GM12865 (cell line): ENCODE measurements at regions not wholly inside any gene's neighbourhood (a gene's known extent, or its start where the extent isn't known, plus 50 kb on each side); places are given as distances from the start of the nearest gene placed in this dataset.

Source experiments
- DNase-seq: peaks from one replicate; pipeline ENCODE4 v3.0.0; 2010; ENCODE audit warnings: low read depth
- H3K4me3 ChIP-seq: 2 replicates; pipeline ENCODE4 v1.5.1; 2011; ENCODE audit warnings: mild to moderate bottlenecking, low read depth, low read length, control low read depth
- CTCF ChIP-seq: IDR thresholded peaks from 2 replicates; pipeline ENCODE4 v1.5.1; 2011; ENCODE audit warnings: low read length, control low read depth, low read depth, inconsistent platforms; ENCODE audit not compliant: insufficient read depth; ENCODE audit errors: missing control alignments

GRCh38 chr3:14284694-14285547 is 106.3 kb downstream of the LSM3 start:
- TF ChIP-seq CTCF: no peak
- DNase-seq: no peak
- H3K4me3 ChIP-seq: no peak overlapping the region

GRCh38 chr3:14285548-14285925 is 106.9 kb downstream of the LSM3 start:
- no peak overlapping the region for H3K4me3 ChIP-seq
- DNase-seq: no peak
- TF ChIP-seq CTCF: no peak

GRCh38 chr3:14286887-14287500 is 108.4 kb downstream of the LSM3 start:
- DNase-seq: no peak
- no peak overlapping the region for H3K4me3 ChIP-seq
- no peak for TF ChIP-seq CTCF

- H3K4me3 ChIP-seq: no peak overlapping the region
- no peak for DNase-seq
Measured at GRCh38 chr3:14288177-14288788, 109.7 kb downstream of the LSM3 start.

GRCh38 chr3:14288833-14289451 is 110.3 kb downstream of the LSM3 start:
- no peak overlapping the region for H3K4me3 ChIP-seq
- DNase-seq: no peak
- no peak for TF ChIP-seq CTCF

More at GRCh38 chr3:14288177-14288788, 109.7 kb downstream of the LSM3 start:
- no peak for TF ChIP-seq CTCF

- no peak overlapping the region for H3K4me3 ChIP-seq
- DNase-seq: no peak
- no peak for TF ChIP-seq CTCF
Measured at GRCh38 chr3:14289590-14290461, 111.2 kb downstream of the LSM3 start.
